ENCODE measurements at regions not wholly inside any gene's neighbourhood (a gene's known extent, or its start where the extent isn't known, plus 50 kb on each side); places are given as distances from the start of the nearest gene placed in this dataset.

DNA sequence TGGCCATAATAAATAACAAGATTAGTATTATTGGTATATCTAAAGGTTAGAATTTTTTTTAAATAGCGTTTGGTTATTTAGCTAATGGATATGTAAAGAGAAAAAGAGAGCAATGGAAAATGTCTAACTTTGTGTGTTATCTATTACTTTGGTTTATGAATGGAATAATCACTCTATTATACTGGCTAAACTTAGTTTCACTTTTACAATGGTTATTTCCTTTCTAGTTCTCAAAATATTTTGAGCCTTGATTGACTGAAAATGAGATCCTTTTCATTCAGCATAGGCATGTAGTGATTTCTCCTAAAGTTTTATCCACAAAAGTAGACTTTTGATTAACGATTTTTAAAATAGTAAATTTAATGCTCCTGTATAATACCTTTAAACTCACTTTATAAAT lies 51.6 kb upstream of the MLIP start:
- Mint-ChIP-seq H3K4me1 (ENCODE audit: low read depth) (no peaks in the 10 kb centered on the region), H3K4me3 (no peak overlapping the region), H3K27ac (no peak overlapping the region), H3K9me3 (no peaks in the 10 kb centered on the region), H3K27me3 (peaks cover 1% of the 10 kb centered on the region), H3K36me3 (ENCODE audit: low read depth) (no peaks in the 10 kb centered on the region)
- POLR2A ChIA-PET = no interaction called here
- ATAC-seq = no peak
- intact Hi-C loops (cut with micrococcal nuclease) = no loop called here
- TF ChIP-seq, protein P1, sequence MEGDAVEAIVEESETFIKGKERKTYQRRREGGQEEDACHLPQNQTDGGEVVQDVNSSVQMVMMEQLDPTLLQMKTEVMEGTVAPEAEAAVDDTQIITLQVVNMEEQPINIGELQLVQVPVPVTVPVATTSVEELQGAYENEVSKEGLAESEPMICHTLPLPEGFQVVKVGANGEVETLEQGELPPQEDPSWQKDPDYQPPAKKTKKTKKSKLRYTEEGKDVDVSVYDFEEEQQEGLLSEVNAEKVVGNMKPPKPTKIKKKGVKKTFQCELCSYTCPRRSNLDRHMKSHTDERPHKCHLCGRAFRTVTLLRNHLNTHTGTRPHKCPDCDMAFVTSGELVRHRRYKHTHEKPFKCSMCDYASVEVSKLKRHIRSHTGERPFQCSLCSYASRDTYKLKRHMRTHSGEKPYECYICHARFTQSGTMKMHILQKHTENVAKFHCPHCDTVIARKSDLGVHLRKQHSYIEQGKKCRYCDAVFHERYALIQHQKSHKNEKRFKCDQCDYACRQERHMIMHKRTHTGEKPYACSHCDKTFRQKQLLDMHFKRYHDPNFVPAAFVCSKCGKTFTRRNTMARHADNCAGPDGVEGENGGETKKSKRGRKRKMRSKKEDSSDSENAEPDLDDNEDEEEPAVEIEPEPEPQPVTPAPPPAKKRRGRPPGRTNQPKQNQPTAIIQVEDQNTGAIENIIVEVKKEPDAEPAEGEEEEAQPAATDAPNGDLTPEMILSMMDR (IDR thresholded peaks at IDR 0.05) = no peak
- DNase-seq = no peak
- CTCF ChIA-PET = no interaction called here

DNA sequence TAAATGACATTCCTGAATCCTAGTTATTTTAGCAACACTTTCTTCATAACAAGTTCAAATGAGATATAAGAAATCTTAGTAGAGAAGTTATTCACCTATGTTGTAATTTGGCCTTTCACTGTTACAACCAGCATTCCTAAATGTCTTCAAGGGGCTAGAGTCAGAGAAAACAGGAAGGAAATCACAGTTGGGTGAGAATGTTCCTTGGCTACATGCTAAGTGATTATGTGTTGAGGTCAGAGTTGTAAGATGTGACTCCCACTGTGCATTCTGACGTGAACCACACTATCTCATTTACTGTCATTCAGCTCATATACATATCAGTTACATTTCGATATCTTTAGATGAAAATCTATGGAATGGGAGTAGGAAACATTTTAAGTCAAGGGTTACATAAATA lies 51.0 kb upstream of the MLIP start:
- Mint-ChIP-seq H3K4me3 (no peak overlapping the region), H3K9me3 (no peaks in the 10 kb centered on the region), H3K36me3 (ENCODE audit: low read depth) (no peaks in the 10 kb centered on the region), H3K27me3 (peaks cover 1% of the 10 kb centered on the region), H3K4me1 (ENCODE audit: low read depth) (no peaks in the 10 kb centered on the region), H3K27ac (no peak overlapping the region)
- POLR2A ChIA-PET = no interaction called here
- CTCF ChIA-PET = no interaction called here
- TF ChIP-seq, protein P1 (IDR thresholded peaks at IDR 0.05) = no peak
- ATAC-seq (no peak), DNase-seq (no peak)
- intact Hi-C loops (cut with micrococcal nuclease) = no loop called here

All from activated CD8-positive, alpha-beta T cell treated with anti-CD3 and anti-CD28 coated beads for 36 hours (primary cell).